B cell (primary cell): ENCODE measurements at regions not wholly inside any gene's neighbourhood (a gene's known extent, or its start where the extent isn't known, plus 50 kb on each side); places are given as distances from the start of the nearest gene placed in this dataset.

Source experiments
- ATAC-seq: fragments of 200-7000 bp; cut with Tn5 transposase; one replicate; pipeline ENCODE4 v1.10.0; 2021; ENCODE audit warnings: low read depth, mild to moderate bottlenecking, moderate number of reproducible peaks, moderate library complexity
- CTCF ChIA-PET: fragments of 350-600 bp; sonication (Branson Sonifier 250); formaldehyde crosslinking; loops from one replicate; lab custom pipeline; 2021; ENCODE audit warnings: antibody characterized with exemption, inconsistent platforms; lab: Charles Lee
- POLR2A ChIA-PET: fragments of 350-600 bp; sonication (Branson Sonifier 250); formaldehyde crosslinking; loops from one replicate; lab custom pipeline; 2021; ENCODE audit warnings: antibody characterized with exemption; lab: Charles Lee
- DNase-seq: peaks from one replicate; pipeline ENCODE4 v3.0.0; 2013
- H2AFZ ChIP-seq: 2 replicates; pipeline ENCODE4 v1.6.1; 2012; ENCODE audit warnings: mild to moderate bottlenecking, low read depth, low read length; ENCODE audit not compliant: insufficient read depth, poor library complexity, severe bottlenecking
- H3K27ac ChIP-seq, 2 donors: 1 replicate in 1 of 2; 2 replicates in 1 of 2; pipeline ENCODE4 v1.5.1; 2012 to 2013; ENCODE audit warnings: low read length in 2 of 2, mild to moderate bottlenecking in 2 of 2, moderate library complexity in 1 of 2
- H3K27me3 ChIP-seq, 4 experiments: fragments of 200-600 bp in 1 of 4; sonication (generic) in 1 of 4; replicated peaks in 1 of 4; 1 replicate in 2 of 4; 2 replicates in 2 of 4; pipeline versions ENCODE4 v1.6.1 to v1.7.0; 2013 to 2016; ENCODE audit warnings: low read length in 3 of 4, mild to moderate bottlenecking in 2 of 4, mixed read lengths in 1 of 4, moderate library complexity in 1 of 4; ENCODE audit not compliant: insufficient read depth in 4 of 4, control insufficient read depth in 3 of 4; ENCODE audit errors: control extremely low read depth in 1 of 4
- H3K36me3 ChIP-seq, 2 experiments: replicated peaks in 1 of 2; 1 replicate in 1 of 2; 2 replicates in 1 of 2; pipeline versions ENCODE4 v1.6.1 to v1.7.1; 2013; ENCODE audit warnings: low read length in 1 of 2; ENCODE audit not compliant: insufficient read depth in 2 of 2, control insufficient read depth in 1 of 2; ENCODE audit errors: control extremely low read depth in 1 of 2, extremely low read depth in 1 of 2
- H3K4me1 ChIP-seq, 2 donors: fragments of 200-600 bp in 1 of 2; sonication (generic) in 1 of 2; 1 replicate in 1 of 2; 2 replicates in 1 of 2; pipeline versions ENCODE4 v1.5.1 to v1.6.1; 2013 to 2017; ENCODE audit warnings: low read length in 2 of 2; ENCODE audit not compliant: control insufficient read depth in 2 of 2, insufficient read depth in 2 of 2
- H3K4me2 ChIP-seq: replicated peaks from 2 replicates; pipeline ENCODE3; 2012; ENCODE audit warnings: mild to moderate bottlenecking, low read depth, low read length; ENCODE audit not compliant: poor library complexity, severe bottlenecking
- H3K4me3 ChIP-seq, 5 experiments: fragments of 200-600 bp in 1 of 5; sonication (generic) in 1 of 5; 1 replicate in 3 of 5; 2 replicates in 2 of 5; pipeline versions ENCODE4 v1.5.1 to v1.7.0; 2011 to 2016; ENCODE audit warnings: low read length in 4 of 5, mild to moderate bottlenecking in 4 of 5, low read depth in 2 of 5, control low read depth in 1 of 5, moderate library complexity in 1 of 5; ENCODE audit not compliant: insufficient read depth in 1 of 5; ENCODE audit errors: control extremely low read depth in 1 of 5, extremely low read depth in 1 of 5
- H3K79me2 ChIP-seq: fragments of 200-600 bp; sonication (generic); one replicate; pipeline ENCODE4 v1.6.0; 2016; ENCODE audit warnings: low read length; ENCODE audit not compliant: control insufficient read depth, insufficient read depth
- H3K9ac ChIP-seq: fragments of 200-600 bp; sonication (generic); 2 replicates; pipeline ENCODE4 v1.6.1; 2017; ENCODE audit warnings: mild to moderate bottlenecking, low read length, moderate library complexity
- H3K9me3 ChIP-seq, 3 donors: one replicate each; pipeline versions ENCODE4 v1.6.1 to v1.7.1; 2013; ENCODE audit warnings: low read length in 2 of 3; ENCODE audit not compliant: control insufficient read depth in 2 of 3, insufficient read depth in 1 of 3; ENCODE audit errors: control extremely low read depth in 1 of 3
- H4K20me1 ChIP-seq: 2 replicates; pipeline ENCODE4 v1.6.0; 2012; ENCODE audit warnings: mild to moderate bottlenecking, low read length; ENCODE audit not compliant: insufficient read depth, control insufficient read depth, poor library complexity, severe bottlenecking
- H3K27ac Mint-ChIP-seq: one replicate; pipeline ENCODE4 v1.8.0; 2021; ENCODE audit warnings: mixed read lengths
- H3K27me3 Mint-ChIP-seq: one replicate; pipeline ENCODE4 v1.8.0; 2021; ENCODE audit warnings: mixed read lengths
- H3K4me1 Mint-ChIP-seq: one replicate; pipeline ENCODE4 v1.8.0; 2021; ENCODE audit warnings: mixed read lengths
- H3K4me3 Mint-ChIP-seq: one replicate; pipeline ENCODE4 v1.8.0; 2021; ENCODE audit warnings: mixed read lengths
- H3K9me3 Mint-ChIP-seq: one replicate; pipeline ENCODE4 v1.8.0; 2022; ENCODE audit warnings: mixed read lengths; ENCODE audit not compliant: insufficient read depth
- CTCF ChIP-seq: fragments of 200-600 bp; IDR thresholded peaks from one replicate; pipeline ENCODE4 v1.8.0; 2022; ENCODE audit warnings: antibody characterized with exemption, mild to moderate bottlenecking
- EZH2 ChIP-seq: IDR thresholded peaks from 2 replicates; pipeline ENCODE4 v1.6.1; 2012; ENCODE audit warnings: borderline replicate concordance, low read depth, mild to moderate bottlenecking, moderate library complexity, low read length; ENCODE audit not compliant: insufficient read depth, poor library complexity, severe bottlenecking
- WGBS: methylation state at CpG from one replicate; pipeline ENCODE4 v1.1.5; 2013; ENCODE audit warnings: missing lambda C conversion rate; ENCODE audit not compliant: insufficient coverage; 5-methylcytosine and 5-hydroxymethylcytosine counted together
- intact Hi-C: fragments of 100-400 bp; cut with micrococcal nuclease; formaldehyde crosslinking; loops from one replicate; pipeline ENCODE4 v1.10.0; 2022

- DNase-seq (no peak), ATAC-seq (no peak)
- no peaks in the 10 kb centered on the region for H3K4me1 ChIP-seq
- H3K27me3 Mint-ChIP-seq, result peaks cover 23% of the 10 kb centered on the region
- CTCF ChIA-PET, result no interaction called here
- WGBS, result 100% methylated on average over 3 of the region's 3 CpGs
- no peak overlapping the region for H3K27ac ChIP-seq
- peaks cover 0 to 3% (median 0%) of the 10 kb centered on the region in 4 experiments for H3K27me3 ChIP-seq
- peaks cover under 1% of the 10 kb centered on the region for H3K4me1 Mint-ChIP-seq
- no peaks in the 10 kb centered on the region for H3K36me3 ChIP-seq
- H3K9me3 ChIP-seq, result peaks cover 2 to 20% (median 3%) of the 10 kb centered on the region in 3 donors
- H3K79me2 ChIP-seq, result no peaks in the 10 kb centered on the region
- no peak overlapping the region for H3K27ac Mint-ChIP-seq
- no peaks in the 10 kb centered on the region for H4K20me1 ChIP-seq
- POLR2A ChIA-PET, result no interaction called here
- no peak overlapping the region for H3K4me3 Mint-ChIP-seq
- no peak overlapping the region for H3K4me2 ChIP-seq
- no peak overlapping the region for H3K9ac ChIP-seq
- peaks cover 6% of the 10 kb centered on the region for H3K9me3 Mint-ChIP-seq
- no peak overlapping the region for H2AFZ ChIP-seq
- TF ChIP-seq EZH2 (no peak), CTCF (no peak)
- intact Hi-C loops, result no loop called here
- H3K4me3 ChIP-seq, result no peak overlapping the region
Measured at GRCh38 chr2:234869969-234870368, 81.8 kb upstream of the SH3BP4 start.

DNA sequence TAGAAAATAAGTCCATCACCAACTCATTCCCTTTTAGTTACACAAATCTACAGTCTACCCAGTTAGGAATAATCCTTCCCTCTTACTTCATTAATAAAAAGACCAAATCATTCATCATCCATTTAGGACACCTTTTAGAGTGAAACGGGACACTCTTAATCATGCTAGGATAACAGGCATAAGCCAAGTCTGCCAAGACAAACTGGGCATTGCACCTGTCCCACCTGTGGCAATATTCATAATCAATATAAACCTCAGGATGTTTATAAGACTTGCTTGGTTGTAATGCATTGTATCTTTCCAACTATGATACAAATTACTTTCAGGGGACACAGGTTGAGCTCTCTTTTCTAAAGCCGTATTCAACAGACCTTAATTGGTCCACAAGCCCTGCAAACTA, 82.7 kb upstream of the SH3BP4 start:
- H3K79me2 ChIP-seq, result no peaks in the 10 kb centered on the region
- POLR2A ChIA-PET, result no interaction called here
- H3K27me3 ChIP-seq, result peaks cover 0 to 3% (median 0%) of the 10 kb centered on the region in 4 experiments
- no peak for DNase-seq
- TF ChIP-seq CTCF (no peak), EZH2 (no peak)
- no peak overlapping the region for H3K27ac Mint-ChIP-seq
- CTCF ChIA-PET, result no interaction called here
- no peak overlapping the region for H3K4me2 ChIP-seq
- H3K9me3 Mint-ChIP-seq, result peaks cover 8% of the 10 kb centered on the region
- 100% methylated on average over 1 of the region's 2 CpGs for WGBS
- no peak overlapping the region for H3K9ac ChIP-seq
- peaks cover 2 to 20% (median 3%) of the 10 kb centered on the region in 3 donors for H3K9me3 ChIP-seq
- peaks cover 23% of the 10 kb centered on the region for H3K27me3 Mint-ChIP-seq
- H3K4me3 Mint-ChIP-seq, result no peak overlapping the region
- H3K4me3 ChIP-seq, result no peak overlapping the region
- no peak overlapping the region for H2AFZ ChIP-seq
- no peaks in the 10 kb centered on the region for H4K20me1 ChIP-seq
- H3K4me1 Mint-ChIP-seq, result no peaks in the 10 kb centered on the region
- H3K4me1 ChIP-seq, result no peaks in the 10 kb centered on the region
- no peak overlapping the region for H3K27ac ChIP-seq
- no peak for ATAC-seq
- no peaks in the 10 kb centered on the region for H3K36me3 ChIP-seq
- intact Hi-C loops, result no loop called here
